ENCODE measurements at regions not wholly inside any gene's neighbourhood (a gene's known extent, or its start where the extent isn't known, plus 50 kb on each side); places are given as distances from the start of the nearest gene placed in this dataset.
"Not testable (repeated sequence)": the region's sequence is repeated elsewhere in the genome, so short reads cannot be mapped to it uniquely, and the experiment has no call there.

DNA sequence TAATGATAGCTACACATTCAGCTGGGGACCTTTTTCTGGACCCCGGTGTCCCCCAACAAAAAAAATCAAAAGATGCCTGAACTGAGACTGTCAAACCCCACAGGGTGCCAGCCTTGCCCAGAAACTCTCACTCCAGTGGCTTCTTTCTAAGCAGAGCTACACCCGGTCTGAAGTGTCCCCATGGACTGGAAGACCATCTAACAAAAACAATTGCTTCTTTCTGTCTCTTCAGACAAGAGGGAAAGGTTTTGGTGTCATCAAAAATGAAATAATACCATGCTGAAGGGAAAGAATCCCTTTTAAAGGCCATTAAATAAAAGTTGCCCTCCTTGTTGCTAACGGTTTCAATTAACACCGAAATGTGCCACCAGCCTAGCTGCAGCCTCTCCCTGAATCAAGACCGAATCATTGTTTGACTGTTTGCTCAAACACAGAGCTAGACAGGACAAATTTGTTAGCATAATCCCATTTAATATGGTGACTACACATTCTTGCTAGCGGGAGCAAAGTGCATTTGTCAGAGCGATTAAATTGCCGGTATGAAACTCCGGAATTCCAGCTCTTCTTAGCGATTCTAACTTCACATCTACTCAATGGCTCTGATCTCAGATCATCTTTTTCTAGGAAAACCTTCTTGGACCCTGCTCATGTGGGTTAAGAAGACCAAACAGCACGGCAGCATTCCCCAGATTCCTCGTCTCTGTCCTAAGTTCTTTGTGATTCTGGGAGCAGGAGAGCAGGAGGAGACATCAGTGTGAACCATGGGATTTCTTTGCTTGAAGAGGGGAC lies 397.5 kb upstream of the PRKCQ start:
- DNase-seq = no peak

DNA sequence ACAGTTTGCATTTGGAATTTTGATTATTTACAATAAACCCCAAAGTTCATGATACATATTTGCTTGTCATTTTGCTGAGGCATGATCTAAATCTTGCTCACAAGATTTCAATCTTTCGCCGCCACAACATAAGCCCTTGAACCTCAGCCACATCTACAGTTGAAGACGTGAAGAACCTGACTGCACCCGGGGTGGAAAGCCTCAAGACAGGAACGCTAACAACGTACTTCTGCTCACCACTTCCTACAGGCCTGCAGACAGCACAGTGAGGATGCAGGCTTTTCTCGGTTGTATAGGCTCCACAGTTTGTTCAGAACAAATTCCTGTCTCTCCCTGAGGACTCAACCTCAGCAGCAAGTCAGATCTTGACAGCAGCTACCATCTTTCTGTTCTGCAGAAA lies 393.8 kb upstream of the PRKCQ start:
- DNase-seq = no peak

DNA sequence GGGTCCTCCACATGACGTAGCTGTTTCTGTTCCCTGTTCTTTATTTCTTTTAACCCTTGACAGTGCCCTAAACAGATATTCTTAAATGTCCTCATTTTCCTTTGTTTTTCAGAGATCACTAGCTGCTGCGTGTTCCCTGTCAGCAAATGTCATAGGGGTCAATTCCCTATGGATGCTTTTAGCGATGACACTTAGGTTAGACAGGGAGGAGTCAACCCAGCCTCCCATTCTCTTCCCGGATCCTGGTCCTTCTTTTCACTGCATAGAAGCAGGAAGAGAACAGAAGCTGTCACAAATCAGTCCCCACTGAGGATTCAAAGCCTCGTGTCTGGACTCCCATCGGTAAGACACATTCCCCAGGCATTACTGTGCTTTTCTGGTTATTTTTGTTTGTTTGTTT lies 392.1 kb upstream of the PRKCQ start:
- no peak for DNase-seq

DNA sequence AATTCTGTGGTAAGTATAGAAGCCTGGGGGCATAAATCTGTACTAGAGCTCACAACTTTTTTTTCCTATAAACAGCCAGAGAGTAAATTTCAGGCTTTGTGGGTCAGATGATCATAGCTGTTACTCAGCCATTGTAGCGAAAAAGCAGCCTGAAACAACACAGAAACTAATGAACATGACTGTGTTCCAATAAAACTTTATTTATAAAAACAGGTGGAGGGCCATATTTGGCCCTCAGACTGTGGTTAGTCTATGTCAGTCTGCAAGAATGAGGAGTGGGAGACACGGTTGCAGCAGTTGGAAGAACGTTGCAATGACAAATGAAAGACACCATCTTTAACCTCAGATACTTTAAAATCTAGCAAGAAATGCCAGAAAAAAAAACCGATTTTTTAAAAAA lies 389.6 kb upstream of the PRKCQ start:
- DNase-seq = no peak

DNA sequence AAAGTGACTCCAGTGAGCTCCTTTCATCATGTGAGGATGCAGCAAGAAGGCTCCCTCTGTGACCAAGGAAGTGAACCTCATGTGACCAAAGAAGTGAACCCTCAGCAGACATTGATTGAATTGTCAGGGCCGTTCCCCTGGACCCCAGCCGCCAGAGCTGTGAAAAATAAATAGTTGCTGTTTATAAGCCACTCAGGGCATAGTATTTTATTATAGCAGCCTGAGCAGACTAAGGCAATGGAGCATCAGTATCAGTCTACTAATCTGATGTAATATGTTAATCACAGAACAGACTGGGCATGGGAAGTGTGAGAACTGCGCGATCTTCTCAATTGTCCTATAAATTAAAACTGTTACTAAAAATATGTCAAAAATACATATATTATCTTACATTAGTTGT lies 384.5 kb upstream of the PRKCQ start:
- DNase-seq = no peak

DNA sequence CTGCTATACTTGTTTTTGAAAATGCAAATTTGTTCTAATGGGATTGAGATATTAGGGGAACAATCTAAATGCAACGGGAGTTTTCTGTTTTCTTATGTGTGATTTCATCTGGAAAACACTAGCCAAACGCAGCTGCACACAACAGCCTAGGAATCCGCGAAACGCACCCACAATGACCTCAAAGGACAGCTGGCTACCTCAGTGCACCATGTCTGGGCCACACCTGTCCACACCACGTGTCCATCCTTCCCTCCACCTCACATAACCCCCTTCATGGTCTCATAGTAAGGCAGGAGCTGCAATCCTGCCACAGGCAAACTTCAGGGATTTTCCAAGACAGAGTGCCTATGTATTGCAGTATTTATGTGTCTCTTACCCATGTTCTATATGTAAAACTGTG lies 382.5 kb upstream of the PRKCQ start:
- DNase-seq = no peak

DNA sequence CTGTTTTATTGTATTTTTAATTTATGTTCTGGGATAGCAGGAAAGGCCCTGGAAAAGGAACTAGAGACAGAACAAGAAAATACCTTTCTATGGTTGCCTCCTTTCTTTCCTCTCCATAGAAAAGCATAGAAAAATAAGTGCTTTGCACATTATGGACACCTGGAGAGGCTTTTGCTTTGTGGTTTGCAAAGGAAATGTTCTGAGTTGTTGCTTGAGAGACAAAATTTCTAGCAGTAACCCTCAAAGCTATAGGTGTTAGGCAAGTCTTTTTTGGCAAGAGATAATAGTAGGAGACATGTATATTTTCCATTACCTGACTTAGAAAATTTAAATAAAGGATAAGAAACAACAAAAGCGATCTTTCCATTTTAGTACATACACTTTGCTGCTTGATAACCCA lies 378.6 kb upstream of the PRKCQ start:
- no peak for DNase-seq

DNA sequence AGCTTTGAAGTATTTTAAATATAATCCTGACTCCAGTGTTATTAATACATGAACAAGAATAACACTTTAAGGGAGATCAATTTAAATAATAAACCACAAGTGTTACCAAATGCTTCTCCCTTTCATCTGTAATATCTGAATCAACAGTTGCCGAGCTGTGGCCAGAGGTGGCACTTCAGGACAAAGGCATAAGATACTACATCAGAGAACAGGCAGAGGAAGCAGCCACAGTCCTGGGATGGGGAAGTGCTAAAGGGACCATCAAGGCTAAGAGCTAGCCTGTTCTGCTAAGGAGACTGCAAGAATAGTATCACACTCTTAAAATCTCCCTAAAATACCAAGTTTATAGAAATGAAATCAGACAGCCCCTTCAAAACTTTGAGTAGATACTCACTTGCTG lies 378.2 kb upstream of the PRKCQ start:
- no peak for DNase-seq

DNA sequence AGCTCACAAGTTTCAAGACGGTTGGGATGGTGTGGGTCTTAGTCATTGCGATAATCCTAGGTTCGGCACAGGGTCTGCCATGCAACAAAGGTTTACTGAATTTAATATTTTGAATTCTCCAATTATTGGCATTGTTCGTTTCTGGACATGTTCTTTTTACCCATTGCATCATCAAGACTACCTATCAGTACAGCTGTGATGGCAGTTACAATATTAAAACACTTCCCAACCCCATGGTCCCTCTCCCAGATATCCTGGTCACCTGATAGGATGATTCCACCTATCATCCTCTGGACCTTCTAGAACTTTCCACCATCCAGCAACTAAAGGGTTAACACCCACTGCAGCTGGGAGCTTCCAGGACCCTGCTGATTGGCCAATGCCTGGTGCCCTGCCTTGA lies 377.8 kb upstream of the PRKCQ start:
- no peak for DNase-seq

DNA sequence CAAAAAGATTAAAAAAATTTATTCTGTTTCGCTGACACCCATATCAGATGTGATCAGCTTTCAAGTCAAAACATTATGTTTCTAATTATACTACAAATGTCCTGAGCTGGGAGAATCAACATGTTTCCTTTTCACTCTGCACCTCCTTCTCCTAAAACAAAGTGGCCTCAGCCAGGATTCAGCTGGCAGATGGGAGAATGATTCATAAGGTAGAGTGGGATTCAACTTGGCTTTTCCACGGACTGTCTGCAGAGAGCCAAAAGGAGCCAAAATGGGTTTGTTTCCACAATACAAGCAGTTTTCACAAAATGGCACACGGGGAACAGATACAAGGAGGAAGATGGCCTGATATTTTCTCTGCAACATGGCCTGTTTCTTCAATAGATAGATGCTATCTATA lies 376.5 kb upstream of the PRKCQ start:
- DNase-seq = no peak

DNA sequence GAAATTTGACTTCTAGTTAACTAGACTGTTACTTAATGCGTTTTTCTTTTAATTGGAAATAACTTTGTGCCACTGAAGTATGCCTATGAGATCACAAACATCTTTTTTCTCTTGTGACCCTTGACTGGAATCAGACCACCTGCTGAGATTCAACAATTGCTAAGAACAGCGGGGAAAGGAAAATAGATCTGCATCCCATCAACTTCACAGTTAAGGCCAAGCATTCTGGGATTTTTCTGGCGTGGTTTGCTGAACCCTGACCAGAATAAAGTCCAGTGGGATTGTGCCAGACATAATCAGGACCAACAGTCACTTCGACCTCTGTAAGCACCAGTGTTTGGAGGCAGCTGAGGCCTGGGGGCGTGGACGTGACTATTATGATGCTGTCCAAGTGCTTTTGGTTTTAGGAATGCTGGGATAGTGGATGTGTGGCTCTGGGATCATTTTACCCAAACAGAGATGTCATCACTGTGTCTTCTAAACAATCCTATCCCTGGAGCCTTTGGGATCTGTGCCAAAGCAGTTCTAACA lies 373.3 kb upstream of the PRKCQ start:
- DNase-seq = no peak

DNA sequence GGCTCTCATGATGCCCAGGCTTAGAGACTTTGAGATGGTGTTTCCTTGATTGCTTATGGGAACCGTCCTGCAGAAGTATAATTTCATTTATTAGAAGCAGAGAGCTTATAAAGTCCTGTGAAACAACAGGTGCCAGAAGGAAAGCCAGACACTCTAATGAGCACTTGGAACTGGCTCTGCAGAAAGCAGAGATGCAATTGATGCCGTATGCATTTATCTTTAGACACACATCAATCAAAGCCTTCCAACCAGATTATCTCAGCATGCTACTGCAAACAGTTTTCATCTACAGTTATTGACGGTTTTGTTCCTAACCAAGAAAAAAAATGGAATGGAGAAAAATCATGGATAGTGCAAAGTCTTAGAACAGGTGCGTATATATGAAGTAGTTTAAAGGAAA lies 371.7 kb upstream of the PRKCQ start:
- no peak for DNase-seq

DNA sequence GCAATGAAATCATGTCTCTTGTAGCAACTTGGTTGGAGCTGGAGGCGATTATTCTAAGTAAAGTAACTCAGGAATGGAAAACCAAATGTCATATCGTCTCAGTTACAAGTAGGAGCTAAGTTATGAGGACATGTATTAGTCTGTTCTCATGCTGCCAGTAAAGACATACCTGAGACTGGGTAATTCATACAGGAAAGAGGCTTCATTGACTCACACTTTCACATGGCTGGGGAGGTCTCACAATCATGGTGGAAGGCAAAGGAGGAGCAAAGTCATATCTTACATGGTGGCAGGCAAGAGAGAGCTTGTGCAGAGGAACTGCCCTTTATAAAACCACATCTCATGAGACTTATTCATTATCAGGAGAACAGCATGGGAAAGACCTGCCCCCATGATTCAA lies 370.1 kb upstream of the PRKCQ start:
- no peak for DNase-seq

DNA sequence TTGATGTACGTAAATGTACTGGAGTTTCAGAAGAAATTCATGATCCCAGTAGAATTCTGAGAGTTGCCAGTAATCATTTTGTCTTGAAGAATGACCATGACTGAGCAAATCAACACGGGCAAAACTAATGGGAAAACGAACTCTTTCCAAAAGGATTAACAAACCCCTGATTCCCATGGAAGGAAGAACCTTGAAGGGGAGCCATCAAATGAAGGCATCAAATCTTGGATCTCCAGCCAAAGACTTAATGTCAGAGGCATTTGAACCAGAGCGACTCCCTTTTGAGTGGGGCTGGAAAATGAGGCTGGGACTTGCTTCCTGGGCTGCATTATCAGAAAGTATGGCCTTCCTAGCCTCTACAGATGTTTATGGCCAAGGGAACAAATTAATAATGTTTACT lies 364.4 kb upstream of the PRKCQ start:
- DNase-seq = no peak

DNA sequence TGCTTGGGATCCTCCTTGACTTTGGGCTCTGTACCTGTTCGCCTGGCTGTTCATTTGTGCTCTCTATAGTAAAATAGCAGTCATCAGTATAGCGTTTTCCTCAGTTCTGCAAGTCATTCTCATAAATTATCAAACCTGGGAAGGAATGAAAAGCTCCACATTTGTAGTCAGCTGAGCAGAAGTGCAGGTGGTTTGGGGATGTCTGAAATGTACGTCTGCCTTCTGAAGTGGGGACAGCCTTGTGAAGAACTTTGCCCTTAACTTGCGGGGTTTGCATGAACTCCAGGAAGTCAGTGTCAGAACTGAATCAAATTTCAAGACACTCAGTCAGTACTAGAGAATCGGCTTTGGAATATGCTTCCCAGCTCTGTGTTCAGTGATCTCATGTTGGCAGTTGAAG lies 358.3 kb upstream of the PRKCQ start:
- no peak for DNase-seq

DNA sequence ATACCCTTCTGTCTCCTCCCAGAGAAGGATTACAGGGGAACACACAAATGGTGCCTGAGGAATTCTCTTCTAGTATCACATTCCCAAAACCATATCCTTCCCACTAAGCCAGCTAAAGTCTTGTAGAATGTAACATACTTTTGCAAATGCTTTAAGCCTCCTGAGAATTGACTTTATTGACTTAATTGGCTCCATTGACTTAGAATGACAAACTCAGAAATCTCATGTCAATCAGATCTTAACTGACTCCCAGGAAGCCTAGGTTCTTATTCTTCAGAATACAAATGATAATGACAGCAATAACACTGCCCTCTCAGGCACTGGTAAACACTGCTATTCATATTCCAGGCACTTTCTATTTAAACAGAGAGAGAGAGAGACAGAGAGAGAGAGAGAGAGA lies 356.9 kb upstream of the PRKCQ start:
- DNase-seq = no peak

DNA sequence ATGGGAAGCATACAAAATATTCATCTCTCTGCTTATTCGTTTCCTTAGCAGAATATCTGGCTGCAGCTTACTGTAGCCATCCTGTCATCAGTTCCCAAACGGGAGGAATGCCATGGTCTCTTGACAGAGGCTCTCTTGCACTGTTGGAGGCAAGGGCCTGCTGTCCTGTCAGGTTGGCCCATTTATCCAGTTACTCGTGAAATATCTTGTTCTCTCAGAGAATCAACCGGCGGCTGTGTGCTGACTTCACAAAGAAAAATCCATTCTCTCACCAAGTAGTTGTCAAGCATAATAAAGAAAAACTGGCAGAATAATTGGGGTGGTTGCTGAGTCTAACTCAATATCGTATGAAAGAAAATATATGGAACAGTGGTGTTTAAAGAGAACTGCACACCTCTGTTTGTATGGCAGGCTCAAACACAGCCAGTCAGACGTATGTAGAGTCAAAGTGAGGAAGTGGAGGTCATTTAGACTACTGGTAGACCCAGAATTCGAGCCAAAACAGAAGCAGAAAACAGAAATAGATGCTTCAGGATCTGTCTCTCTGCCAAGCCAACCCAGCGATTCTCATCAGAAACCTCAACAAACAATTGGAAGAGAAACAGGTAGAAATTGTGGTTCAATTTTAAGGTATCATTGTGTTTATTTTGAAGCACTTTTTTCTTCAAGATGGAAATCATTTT lies 349.2 kb upstream of the PRKCQ start:
- DNase-seq = no peak

DNA sequence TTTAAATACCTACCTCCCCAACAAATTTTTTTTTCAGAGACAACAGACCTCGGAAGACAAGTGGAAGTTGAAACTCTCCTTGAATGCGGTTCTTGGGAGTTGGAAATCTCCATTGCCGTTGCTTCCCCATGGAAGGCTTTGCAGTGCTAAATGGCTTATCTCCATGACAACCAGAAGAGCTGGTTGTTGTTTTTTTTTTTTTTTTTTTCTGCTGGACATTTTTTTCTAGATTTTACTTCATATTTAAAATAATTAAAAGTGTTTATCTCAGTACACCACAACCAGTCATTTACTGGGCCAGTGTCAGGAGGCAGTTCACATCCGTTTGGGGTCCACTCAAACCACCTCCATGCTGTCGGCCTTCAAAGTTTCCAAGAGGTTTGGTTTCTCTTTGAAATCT lies 348.5 kb upstream of the PRKCQ start:
- DNase-seq = no peak

DNA sequence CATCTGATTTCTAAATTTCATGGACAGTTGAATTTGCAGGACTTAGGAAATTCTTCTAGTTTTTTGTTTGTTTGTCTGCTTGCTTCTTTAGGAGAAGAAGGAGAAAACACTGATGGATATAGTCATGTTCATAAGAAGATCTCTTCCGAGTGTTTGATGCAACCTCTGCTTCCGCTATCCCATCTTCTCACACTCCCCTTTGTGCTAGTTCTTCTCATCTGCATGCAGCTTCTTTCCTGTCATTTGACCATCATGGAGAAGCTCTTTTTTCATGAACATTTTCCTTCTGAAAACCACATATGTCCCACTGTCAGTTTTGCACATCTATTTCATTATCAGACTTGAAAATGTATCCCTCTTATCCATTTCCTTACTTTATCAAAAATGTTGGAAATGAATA lies 346.9 kb upstream of the PRKCQ start:
- no peak for DNase-seq

DNA sequence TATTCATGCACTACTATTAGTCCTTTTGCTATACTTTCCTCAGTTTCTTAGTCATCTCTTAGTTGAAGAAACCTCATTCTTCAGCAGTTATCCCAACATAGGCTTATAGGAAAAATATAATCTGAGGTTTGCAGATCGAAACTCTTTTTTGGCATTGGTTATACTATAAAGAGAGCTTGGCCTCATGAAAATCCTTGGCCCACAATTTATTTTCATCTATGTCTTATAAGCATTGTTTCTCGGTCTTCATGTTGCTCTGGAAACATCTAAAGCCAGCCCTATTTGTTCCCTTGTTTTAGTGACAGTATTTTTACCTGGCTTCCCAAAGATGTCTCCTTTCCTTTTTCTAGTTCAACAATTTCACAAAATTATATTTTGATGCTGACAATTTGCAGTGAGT lies 345.1 kb upstream of the PRKCQ start:
- DNase-seq = no peak

DNA sequence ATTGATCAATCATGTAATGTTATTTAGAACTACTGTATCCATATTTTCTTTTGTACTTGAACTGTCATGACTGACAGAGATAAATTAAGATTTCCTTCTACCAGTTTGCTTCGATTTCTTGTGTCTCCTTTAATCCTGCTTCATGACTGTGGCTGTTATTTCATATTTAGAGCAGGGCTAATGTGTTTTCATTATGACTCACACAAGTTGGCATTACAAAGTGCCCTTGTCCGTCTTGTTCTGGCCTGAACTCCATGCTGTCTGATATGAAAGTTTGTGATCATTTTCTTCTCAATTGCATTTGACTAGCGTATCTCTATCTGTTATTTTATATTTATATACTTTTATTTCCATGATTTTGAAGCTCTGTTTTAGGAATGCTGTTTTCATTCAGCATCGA lies 344.1 kb upstream of the PRKCQ start:
- no peak for DNase-seq

DNA sequence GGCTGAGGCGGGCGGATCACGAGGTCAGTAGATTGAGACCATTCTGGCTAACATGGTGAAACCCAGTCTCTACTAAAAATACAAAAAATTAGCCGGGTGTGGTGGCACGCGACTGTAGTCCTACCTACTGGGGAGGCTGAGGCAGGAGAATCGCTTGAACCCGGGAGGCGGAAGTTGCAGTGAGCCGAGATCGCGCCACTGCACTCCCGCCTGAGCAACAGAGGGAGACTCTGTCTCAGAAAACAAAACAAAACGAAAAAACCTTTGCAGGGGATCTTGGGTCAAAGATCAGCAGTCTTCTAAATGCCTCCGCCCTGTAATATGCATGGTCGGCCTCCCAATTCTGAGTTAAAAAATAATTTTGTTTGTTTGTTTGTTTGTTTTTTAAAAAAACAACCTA lies 340.9 kb upstream of the PRKCQ start:
- DNase-seq = not testable (repeated sequence)

DNA sequence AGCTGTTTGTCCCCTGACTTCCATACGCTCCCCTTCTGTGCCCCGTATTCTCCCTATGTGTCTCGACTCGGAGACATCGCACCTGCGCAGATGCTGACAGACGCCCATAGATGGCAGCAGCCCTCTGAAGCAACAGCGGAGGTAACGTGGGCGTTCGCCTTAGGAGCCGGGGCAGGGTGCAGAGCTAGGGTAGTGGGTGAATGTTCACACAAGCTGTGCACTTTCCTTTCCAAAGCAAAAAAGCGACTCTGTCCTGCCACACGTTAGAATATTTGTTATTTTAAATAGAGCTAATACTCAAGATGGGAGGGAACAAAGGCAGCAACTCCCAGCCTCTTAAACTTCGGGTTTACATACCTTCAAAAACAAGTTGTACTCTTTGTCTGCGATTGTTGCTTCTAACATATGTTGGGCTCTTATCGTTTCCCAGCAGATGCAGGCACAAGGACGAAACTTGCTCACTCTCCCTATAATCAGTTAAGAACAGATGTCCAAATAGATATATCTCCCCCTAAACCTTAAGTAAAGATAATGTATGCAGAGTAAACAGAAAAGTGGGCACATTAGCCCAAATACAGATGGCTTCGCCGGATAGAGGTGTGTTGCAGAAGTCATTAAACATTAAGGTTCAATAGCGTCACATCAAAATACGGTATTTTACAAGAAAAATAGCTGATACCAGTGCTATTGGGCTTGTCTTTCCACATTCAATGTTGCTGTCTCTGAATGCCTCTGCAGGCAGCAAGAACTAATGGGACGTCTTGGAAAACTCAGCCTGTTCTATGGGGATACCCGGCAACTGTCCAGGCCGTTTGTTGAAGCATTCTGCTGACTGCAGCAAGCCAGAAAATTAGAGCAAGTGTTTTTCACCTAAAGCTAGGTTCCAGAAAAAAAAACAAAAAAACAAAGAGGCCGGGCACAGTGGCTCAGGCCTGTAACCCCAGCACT lies 340.3 kb upstream of the PRKCQ start:
- peak; percentile 25 to 66 (median 50) for DNase-seq

DNA sequence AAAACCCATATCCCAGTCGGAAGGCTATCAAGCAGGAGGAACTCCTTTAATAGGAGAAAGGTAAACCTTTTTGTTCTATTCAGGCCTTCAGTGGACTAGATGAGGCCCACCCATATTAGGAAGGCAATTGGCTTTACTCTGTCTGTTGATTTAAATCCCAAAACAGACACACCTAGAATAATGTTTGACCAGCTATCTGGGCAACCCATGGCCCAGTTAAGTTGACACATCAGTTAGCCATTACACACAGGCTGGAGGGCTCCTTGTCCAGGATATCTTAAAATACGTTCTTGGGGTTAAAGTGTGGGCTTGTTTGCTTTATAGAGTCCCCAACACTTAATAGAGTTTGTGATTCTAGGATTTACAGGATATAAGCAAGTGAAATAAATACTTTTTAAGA lies 339.0 kb upstream of the PRKCQ start:
- DNase-seq = no peak
